ENCODE measurements at regions not wholly inside any gene's neighbourhood (a gene's known extent, or its start where the extent isn't known, plus 50 kb on each side); places are given as distances from the start of the nearest gene placed in this dataset.

DNA sequence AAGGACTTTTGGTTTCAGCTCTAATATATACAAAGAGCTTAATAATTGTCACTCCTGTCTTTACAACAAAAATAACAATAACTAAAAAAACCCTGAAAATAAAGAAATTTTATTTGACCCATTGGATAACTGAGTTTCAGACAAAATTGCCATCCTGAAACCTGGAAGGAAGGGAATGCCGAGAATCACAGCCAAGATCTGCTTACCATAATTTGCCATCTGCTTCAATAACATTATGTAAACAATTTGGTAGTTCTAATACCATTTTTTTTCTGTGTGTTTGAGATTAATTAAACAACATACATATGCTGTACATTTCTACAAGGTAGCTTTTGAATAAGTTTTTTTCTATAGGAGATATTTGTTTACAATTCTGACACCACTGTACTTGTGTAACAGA lies 596.3 kb upstream of the MGAT4C start:
- TF ChIP-seq, protein P1, sequence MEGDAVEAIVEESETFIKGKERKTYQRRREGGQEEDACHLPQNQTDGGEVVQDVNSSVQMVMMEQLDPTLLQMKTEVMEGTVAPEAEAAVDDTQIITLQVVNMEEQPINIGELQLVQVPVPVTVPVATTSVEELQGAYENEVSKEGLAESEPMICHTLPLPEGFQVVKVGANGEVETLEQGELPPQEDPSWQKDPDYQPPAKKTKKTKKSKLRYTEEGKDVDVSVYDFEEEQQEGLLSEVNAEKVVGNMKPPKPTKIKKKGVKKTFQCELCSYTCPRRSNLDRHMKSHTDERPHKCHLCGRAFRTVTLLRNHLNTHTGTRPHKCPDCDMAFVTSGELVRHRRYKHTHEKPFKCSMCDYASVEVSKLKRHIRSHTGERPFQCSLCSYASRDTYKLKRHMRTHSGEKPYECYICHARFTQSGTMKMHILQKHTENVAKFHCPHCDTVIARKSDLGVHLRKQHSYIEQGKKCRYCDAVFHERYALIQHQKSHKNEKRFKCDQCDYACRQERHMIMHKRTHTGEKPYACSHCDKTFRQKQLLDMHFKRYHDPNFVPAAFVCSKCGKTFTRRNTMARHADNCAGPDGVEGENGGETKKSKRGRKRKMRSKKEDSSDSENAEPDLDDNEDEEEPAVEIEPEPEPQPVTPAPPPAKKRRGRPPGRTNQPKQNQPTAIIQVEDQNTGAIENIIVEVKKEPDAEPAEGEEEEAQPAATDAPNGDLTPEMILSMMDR (IDR thresholded peaks at IDR 0.05) = no peak
- H3K27ac ChIP-seq = no peak overlapping the region
- no peak overlapping the region for H3K4me3 ChIP-seq
- DNase-seq (ENCODE audit: low spot score) = no peak

DNA sequence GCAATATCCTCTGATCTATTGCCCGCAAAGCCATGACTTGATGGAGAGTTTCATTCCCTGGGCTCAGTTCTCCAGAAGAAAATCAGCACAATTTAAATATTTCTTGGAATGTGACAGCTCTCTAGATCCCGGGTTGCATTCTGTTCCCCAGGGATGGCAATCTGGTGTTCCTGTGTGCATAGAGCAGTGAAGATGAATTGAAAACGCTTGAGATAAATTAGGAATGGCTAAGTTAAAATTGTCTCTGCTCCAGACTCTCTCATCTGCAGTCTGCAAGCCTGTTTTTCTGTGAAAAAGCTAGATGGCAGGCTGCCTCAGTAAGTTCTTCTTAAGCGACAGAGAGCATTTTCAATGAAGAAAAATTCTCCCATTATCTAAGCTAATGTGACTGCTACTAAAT lies 582.5 kb upstream of the MGAT4C start:
- Histone ChIP-seq H3K4me3 (peak overlapping the region; percentile 66), H3K27ac (peak overlapping the region; percentile 13 to 43)
- no peak for DNase-seq (ENCODE audit: low spot score)
- TF ChIP-seq, protein P1 (IDR thresholded peaks at IDR 0.05) = no peak

DNA sequence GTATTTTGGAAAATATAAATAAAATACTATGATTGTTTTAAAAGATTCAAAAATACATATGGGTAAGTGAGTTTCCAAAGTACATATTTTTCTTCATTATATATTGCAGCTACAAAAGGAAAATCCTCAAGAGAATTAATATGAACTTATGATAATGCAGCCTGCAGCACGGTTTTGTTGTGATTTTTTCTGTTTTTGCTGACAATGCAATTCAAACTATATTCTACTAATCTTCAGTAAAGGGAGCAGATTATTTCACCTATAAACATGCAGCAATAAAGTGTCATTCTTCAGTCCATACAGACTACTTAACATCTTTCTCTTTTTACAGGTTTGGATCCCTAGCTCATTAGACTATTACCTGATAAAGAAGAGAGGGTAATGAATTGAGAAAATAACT lies 582.1 kb upstream of the MGAT4C start:
- Histone ChIP-seq H3K4me3 (peak overlapping the region; percentile 66), H3K27ac (peak overlapping the region; percentile 13 to 43)
- TF ChIP-seq, protein P1 (IDR thresholded peaks at IDR 0.05) = no peak
- DNase-seq (ENCODE audit: low spot score) = no peak

DNA sequence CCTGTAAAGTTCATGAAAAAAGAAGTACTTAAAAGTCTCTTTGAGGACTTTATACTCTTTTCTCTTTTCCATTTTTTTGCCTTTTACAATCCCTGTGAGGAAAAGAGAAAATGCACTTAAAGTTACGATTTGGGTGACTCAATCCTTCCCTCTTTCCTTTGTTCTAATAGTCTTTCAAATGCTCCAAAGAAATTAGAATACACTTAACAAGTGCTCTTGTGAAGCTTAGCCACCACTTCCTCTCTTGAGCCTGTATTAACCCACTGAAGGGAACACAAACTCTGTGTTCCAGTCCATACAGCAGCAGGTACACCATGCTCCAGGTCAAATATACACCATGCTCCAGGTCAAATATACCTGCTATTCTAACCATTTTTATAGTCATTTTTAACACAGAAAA lies 581.1 kb upstream of the MGAT4C start:
- Histone ChIP-seq H3K27ac (peak overlapping the region; percentile 12 to 37), H3K4me3 (peak overlapping the region; percentile 66)
- TF ChIP-seq, protein P1 (IDR thresholded peaks at IDR 0.05) = no peak
- DNase-seq (ENCODE audit: low spot score) = no peak

DNA sequence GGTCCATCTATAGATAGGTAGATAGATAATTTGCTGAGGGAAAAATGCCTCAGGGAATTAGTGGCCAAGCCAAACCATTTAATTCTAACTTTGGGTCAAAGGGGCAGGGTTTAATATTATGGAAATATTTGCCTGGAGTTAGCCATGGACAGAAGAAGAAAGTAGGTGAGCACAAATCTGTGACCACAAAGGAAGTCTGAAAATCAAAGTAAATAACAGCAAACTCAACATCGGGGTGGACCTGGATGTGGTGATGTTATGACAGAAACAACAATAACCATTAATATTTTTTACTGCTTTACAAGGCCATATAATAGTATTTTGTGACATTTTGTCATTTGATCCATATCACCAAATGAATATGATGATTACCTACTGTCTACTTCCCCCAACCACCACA lies 578.0 kb upstream of the MGAT4C start:
- Histone ChIP-seq H3K4me3 (no peak overlapping the region), H3K27ac (no peak overlapping the region)
- TF ChIP-seq, protein P1 (IDR thresholded peaks at IDR 0.05) = no peak
- DNase-seq (ENCODE audit: low spot score) = no peak

DNA sequence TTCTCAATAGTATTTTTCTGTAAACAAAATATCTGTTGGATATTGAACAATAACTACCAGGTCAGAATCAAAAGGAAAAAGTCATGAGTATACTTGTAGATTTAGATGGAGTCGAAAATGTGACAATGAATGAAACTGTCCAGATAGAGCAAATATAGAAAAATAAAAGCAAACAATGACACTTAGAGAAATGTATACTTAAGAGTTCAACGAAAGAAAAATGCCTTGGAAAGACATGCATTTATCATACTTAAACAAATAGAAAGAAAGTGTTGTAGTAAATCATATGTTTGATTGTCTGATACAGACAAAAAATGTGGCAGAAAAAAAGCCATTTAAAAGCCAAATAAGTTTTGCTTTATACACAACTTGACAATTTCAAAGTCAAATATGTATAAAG lies 571.2 kb upstream of the MGAT4C start:
- Histone ChIP-seq H3K4me3 (no peak overlapping the region), H3K27ac (no peak overlapping the region)
- no peak for DNase-seq (ENCODE audit: low spot score)
- TF ChIP-seq, protein P1 (IDR thresholded peaks at IDR 0.05) = no peak

DNA sequence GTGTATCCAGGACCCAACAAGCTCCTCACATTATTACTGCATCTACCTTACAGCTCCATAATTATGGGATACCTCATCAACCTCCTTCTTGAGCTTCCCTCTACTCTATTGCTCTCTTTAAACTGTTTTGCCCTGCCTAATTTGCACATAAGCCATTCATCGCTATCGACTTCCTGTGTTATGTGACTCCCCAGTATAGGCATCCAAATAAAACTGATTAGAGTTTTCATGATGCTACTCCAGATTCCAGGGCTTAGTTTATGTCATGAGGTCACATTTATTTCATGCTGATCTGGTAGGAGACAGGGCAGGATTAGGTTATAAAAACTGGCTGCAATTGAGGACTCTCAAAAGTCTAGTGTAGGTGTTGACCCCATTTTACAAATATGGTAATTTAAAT lies 569.9 kb upstream of the MGAT4C start:
- Histone ChIP-seq H3K4me3 (no peak overlapping the region), H3K27ac (no peak overlapping the region)
- TF ChIP-seq, protein P1 (IDR thresholded peaks at IDR 0.05) = no peak
- DNase-seq (ENCODE audit: low spot score) = no peak

All from coronary artery (tissue), 2 donors.